Stimulated activated naive CD4-positive, alpha-beta T cell (primary cell): ENCODE measurements at regions not wholly inside any gene's neighbourhood (a gene's known extent, or its start where the extent isn't known, plus 50 kb on each side); places are given as distances from the start of the nearest gene placed in this dataset.

Experiments used
- DNase-seq, 6 experiments: peaks; one replicate each; lab custom pipeline; 2025; lab: John Stamatoyannopoulos, UW

DNA sequence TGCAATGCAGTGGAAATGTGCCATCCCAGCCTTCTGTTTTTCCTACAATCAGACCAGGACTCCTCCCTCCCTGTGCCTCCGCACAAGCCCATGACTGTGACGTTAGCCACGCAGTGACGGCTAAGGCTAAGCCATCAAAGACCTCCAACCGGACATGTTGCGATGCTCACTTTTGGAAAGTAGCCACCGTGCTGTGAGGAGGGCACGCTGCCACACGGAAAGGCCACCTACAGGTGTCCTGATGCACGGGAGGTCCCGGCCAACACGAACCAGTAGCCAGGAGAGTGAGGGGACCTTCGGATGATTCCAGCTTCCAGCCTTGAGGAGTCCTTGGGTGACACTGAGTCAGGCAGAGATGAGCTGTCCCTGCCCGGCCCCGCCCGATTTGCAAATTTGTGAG lies 53.9 kb downstream of the FOXL1 start:
- DNase-seq, result no peak

DNA sequence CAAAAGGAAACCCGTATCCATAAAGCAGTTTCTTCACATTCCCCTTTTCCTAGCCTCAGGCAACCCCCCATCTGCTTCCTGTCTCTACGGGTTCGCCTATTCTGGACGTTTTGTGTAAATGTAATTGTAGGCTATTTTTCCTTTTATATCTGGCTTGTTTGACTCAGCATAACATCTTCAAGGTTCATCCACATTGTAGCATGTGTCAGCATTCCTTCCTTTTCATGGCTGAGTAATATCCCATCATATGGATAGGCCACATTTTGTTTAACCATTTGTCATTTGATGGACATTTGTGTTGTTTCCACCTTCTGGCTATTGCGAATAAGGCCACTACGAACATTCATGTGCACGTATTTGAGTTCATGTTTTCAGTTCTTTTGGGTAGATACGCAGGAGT lies 54.6 kb downstream of the FOXL1 start:
- no peak for DNase-seq

- no peak for DNase-seq
These were observed 55.9 kb downstream of the FOXL1 start for GRCh38 chr16:86634292-86634691.

GRCh38 chr16:86635176-86635876 lies 57.0 kb downstream of the FOXL1 start:
- no peak for DNase-seq

DNA sequence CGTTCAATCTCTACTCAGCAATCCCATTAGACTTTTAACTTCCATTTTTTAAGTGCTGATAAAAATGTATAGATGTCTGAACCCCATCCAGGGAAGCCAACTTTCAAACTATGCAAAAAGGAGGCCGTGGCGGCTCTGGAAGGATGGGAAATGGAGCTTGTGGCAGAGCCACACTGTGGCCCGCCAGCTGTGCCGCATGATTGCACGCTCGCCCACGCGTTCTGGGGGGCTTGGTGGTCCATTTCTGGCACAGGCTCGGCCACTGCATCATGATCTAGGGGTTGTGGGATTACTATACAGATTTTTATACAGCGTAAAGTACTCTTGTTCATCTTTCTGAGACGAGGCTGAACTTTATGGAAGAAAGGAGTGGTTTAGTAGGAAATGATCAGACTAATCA lies 57.6 kb downstream of the FOXL1 start:
- DNase-seq, result no peak

DNA sequence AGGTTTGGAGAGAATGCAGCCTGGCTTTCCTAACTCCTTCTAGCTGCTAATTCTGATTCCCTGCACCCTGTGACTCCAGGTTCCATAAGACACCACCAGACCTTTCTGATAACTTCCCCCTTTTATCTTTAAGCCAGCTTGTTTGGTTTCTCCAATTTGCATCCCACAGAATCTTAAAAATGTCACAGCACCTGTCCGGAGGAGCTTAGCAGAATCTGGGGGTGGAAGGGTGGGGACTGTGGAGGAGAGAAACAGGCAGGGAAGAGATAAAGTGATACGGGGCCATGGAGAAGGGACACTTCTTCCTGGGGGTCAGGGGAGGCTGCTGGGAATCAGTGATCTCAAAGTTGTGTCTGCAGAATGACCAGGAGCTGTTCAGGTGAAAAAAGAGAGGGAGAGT lies 59.4 kb downstream of the FOXL1 start:
- no peak for DNase-seq

GRCh38 chr16:86638642-86639041 lies 60.3 kb downstream of the FOXL1 start:
- no peak for DNase-seq

DNA sequence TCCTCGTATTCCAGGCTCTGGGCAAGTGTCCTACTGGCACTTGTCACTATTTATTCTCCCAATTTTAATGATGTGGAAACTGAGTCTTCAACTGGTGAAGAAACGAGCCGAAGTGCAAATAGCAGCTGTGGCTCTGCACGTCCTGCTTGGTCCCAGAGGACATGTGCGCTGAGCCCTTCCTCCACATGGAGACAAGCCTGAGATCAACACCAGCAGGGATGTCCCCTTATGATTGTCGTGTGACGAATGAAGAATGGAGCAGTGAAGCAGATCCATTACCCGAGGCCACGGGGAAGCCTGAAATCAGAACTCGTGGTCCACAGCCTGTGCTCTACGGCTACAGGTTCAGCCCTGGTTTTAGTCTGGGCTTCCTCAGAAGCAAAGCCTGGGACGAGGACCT lies 61.0 kb downstream of the FOXL1 start:
- no peak for DNase-seq

DNA sequence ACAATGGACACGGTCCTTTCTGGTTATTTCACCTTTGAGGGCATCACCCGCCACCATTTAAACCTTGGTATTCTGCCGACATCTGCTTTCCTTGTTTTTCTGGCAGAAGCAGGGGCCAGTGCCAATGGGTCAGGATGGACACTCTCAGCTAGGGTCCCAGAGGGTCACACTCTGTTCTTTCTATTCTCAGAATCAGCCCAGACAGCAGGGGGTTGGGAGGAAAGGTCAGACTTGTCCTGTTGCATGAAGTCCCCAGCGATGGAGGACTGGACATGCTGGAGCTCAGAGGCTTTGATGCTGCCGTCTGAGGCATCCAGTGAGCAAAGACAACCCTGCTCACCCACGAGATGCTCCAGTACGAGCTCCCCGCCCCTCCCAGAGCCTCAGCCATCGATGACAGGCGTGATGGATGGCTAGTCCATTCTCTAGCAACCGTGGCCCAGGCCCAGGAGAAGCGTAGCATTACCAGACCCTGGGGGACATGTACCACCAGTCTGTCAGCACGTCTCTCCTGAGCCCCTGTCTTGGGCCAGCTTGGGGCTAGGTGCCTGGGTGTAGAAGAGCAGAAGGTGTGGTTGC lies 62.0 kb downstream of the FOXL1 start:
- DNase-seq, result no peak

GRCh38 chr16:86642087-86642486 lies 63.7 kb downstream of the FOXL1 start:
- no peak for DNase-seq

DNA sequence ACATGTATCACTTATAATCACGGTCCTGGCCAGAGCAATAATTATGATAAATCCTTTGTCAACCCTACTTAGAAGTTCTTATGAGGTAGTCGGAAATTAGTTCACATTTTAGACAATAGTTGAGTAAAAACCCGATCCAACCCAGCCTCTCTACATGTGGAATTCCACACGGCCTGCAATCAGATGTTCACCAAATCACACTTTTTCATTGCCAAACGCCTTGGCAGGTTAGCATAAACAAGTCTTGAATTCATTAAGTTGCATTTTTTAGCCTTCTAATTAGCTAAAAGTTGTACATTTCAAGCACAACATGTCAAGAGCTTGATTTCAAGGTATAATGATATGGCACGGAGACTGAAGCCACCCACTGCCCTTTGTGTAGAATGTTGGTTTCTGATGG lies 65.3 kb downstream of the FOXL1 start:
- DNase-seq, result no peak

DNA sequence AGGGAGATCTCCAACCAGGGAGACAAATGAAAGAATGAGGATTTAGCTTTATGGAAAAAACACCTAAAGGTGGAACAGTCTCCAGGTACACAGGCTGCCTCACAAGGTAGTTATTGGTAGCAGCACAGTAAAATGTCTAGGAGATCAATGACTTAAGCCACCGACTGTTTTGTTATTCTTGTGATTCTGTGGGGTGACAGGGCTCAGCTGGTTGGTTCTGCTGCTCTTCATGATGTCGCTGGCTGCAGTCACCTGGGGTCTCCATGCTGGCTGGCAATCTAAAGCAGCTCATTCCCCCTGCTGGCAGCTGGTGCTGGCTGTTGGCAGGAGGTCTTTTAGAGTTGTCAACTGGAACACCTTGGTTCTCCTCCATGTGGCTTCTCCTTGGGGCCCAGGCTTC lies 69.2 kb downstream of the FOXL1 start:
- DNase-seq, result no peak

GRCh38 chr16:86649875-86650274 lies 71.5 kb downstream of the FOXL1 start:
- no peak for DNase-seq

DNA sequence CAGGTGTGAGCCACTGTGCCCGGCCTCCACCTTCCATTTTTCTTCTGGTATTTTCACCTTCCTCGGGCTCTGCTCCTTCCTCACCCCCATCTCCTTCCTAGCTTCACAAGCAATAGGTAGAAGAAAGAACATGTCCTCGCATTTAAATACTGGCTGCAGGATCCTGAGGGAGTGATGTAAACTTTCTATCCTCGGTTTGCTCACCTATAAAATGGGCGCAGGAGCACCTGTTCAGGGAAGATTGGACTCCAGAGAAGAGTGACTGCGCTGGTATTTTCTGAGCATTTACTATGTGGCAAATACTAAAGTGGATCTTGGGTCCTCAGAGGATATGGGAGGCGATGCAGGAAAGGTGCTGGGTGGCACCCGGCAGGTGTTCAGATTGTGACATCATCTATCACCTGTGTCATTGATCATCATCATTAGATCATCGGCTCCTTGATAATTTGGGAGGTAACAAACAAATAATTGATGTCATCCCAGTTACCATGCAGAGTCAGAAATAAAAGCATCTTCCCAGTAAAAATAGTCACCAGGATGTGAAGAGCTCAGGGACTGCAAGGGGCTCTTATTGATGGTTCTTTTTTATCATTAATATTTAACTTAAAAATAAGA lies 72.8 kb downstream of the FOXL1 start:
- DNase-seq, result no peak

DNA sequence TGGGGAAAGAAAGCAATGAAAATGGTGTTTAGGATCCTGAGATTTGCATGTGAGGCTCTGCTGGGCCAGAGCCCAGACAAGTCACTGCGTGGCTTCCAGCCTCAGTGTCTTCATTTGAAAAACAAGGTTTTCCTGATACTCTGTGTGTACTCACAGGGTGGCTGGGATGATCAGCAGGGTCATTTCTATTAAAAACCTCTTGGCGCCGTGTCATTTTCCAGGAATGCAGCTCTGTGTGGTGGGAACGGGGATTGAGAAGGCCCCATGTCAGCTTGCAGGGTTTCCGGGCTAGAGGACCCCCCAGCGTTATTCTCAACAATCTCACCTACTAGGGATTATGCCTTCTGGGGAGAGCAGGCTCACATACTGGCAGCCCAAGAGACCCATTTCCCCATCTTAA lies 73.5 kb downstream of the FOXL1 start:
- DNase-seq, result no peak

- no peak for DNase-seq
These were observed 75.1 kb downstream of the FOXL1 start for GRCh38 chr16:86653285-86654006.

GRCh38 chr16:86657972-86658371 lies 79.6 kb downstream of the FOXL1 start:
- no peak for DNase-seq

DNA sequence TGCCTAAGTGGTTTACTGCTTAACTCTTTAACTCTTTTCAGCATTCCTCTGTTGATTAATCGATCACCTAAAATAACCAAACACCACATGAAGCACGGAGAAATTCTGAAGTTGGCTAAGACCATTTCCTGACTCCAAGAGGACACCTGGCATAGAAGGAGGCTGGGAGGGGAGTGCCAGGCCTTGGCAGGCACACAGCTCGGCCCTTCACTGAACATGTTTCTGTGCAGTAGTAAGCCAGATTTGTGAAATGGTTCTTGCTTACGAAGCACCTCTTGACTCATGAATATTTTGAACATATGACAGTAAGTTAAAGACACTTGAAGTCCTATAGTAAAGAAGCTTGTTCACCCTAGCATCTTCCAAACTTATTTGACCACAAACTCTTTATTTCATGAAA lies 82.3 kb downstream of the FOXL1 start:
- DNase-seq, result no peak

DNA sequence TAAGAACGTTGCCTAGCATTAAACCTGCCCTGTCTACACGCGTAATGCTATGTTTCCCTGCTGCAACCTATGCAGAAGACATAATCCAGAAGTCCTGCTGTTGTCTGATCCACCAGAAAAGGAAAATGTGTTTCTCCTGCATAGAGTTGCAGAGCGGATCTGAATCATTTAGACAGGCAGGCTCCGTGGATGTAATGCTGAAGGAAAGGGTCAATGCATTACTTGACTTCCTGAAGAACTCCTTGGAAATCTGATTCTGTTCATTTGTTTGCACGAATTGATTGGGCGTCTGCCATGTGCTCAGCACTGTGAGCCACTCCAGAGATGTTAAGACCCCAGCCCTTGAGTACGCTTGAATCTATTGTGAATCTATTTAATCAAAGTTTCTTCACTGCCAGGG lies 83.4 kb downstream of the FOXL1 start:
- no peak for DNase-seq

DNA sequence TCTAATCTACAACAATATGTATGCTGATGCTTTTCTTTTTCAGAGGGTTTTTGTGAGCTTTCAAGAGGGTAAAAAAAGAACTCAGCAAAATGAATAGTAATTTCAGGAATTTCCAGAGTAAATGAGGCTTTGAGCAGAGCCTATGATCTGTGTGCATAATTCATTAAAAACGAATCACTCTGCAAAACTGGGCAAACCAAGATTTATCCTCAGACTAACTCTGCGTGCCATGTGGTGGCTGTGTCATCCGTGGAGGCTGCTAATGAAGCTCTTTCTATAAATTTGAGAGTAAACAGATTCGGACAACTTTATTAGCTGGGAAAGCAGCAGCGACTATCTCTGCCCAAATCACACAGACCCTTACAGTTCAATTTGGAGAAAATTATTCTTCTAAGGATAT lies 83.8 kb downstream of the FOXL1 start:
- DNase-seq, result no peak

- no peak for DNase-seq
These were observed 84.4 kb downstream of the FOXL1 start for GRCh38 chr16:86662740-86663139.

DNA sequence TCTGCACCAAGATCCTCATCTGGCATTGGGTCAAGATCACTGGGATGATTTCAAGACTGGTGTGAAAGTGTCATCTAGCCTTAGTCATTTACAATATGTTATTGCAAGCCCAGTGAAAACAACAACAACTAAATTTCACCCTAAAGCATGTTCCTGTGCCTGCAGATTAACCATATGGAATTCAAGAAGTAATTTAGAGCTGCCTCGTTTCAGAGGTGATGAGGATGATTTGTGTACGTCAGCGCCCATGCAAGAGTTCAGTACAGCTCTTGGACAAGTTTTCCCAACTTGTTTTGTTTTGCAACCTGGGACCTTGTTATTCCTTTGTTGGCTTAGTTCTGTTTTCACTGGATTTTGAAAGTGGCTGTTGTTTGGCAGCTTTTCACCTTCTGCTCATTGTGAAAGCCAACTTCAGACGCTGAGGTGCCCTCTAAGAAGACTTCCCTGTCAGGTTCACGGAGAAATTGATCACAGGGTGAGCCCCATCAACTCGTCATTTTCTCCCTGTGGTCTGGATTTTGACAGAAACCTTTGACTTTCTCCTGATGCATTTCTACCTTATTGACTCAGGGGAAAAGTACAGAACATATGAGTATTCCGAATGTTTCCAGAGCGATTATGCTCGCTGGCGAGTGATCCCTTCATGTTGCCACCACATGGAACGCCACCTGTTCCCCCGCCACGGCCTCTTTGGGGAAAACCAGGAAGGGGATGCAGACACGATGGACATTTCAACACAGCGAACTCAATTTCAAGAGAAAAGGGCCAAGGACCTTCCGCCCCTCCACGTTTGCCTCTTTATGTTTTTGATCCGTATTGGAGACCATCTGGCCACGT lies 85.6 kb downstream of the FOXL1 start:
- DNase-seq, result no peak
